Upper lobe of left lung (tissue), 6 donors: ENCODE measurements at regions not wholly inside any gene's neighbourhood (a gene's known extent, or its start where the extent isn't known, plus 50 kb on each side); places are given as distances from the start of the nearest gene placed in this dataset.

ENCODE experiments used
- ATAC-seq, 2 donors: fragments of 200-7000 bp; cut with Tn5 transposase; one replicate each; pipeline ENCODE4 v1.9.1; 2022; ENCODE audit warnings: mild to moderate bottlenecking in 2 of 2, moderate library complexity in 2 of 2; ENCODE audit not compliant: low FRiP score in 2 of 2
- DNase-seq, 2 donors: peaks; one replicate each; pipeline ENCODE4 v3.0.0-alpha.2; 2019 to 2020
- H3K27ac ChIP-seq, 4 donors: fragments of 200-600 bp; sonication (generic); one replicate each; pipeline ENCODE4 v1.5.1; 2016 to 2019
- H3K27me3 ChIP-seq, 4 donors: fragments of 200-600 bp; sonication (generic); one replicate each; pipeline ENCODE4 v1.5.1; 2017 to 2019
- H3K36me3 ChIP-seq, 4 donors: fragments of 200-600 bp; sonication (generic); one replicate each; pipeline ENCODE4 v1.5.1; 2016 to 2019
- H3K4me1 ChIP-seq, 4 donors: fragments of 200-600 bp; sonication (generic); one replicate each; pipeline ENCODE4 v1.5.1; 2018 to 2019
- H3K4me3 ChIP-seq, 4 donors: fragments of 200-600 bp; sonication (generic); one replicate each; pipeline ENCODE4 v1.5.1; 2017 to 2019; ENCODE audit warnings: mild to moderate bottlenecking in 2 of 4, moderate library complexity in 1 of 4
- H3K9me3 ChIP-seq, 4 donors: fragments of 200-600 bp; sonication (generic); one replicate each; pipeline ENCODE4 v1.5.1; 2018 to 2019
- CTCF ChIP-seq, 6 experiments: fragments of 450-650 bp in 4 of 6; fragments of 200-600 bp in 2 of 6; sonication (generic) in 2 of 6; IDR thresholded peaks; one replicate each; pipeline ENCODE4 v1.5.1; 2016 to 2019; ENCODE audit warnings: antibody characterized with exemption in 6 of 6
- EP300 ChIP-seq, 4 donors: sonication (generic); formaldehyde crosslinking; IDR thresholded peaks; one replicate each; pipeline ENCODE4 v1.5.1; 2017; ENCODE audit warnings: antibody characterized with exemption in 4 of 4, control low read depth in 2 of 4
- POLR2A ChIP-seq, 4 donors: fragments of 450-650 bp; IDR thresholded peaks; one replicate each; pipeline ENCODE4 v1.5.1; 2016 to 2017; ENCODE audit warnings: antibody characterized with exemption in 4 of 4, mild to moderate bottlenecking in 2 of 4
- POLR2AphosphoS5 ChIP-seq, 2 donors: sonication (generic); formaldehyde crosslinking; IDR thresholded peaks; one replicate each; pipeline ENCODE4 v1.5.1; 2017; ENCODE audit warnings: antibody characterized with exemption in 2 of 2
- WGBS, 2 donors: methylation state at CpG; one replicate each; pipeline ENCODE4 v1.1.5; 2017 to 2018; 5-methylcytosine and 5-hydroxymethylcytosine counted together
- donor health status: DM: no; HTN: no; CAD: no; lungs with moderate emphysema.
- donor health status: DM: no; HTN: yes; CAD: no; lungs with severe emphysema.

DNA sequence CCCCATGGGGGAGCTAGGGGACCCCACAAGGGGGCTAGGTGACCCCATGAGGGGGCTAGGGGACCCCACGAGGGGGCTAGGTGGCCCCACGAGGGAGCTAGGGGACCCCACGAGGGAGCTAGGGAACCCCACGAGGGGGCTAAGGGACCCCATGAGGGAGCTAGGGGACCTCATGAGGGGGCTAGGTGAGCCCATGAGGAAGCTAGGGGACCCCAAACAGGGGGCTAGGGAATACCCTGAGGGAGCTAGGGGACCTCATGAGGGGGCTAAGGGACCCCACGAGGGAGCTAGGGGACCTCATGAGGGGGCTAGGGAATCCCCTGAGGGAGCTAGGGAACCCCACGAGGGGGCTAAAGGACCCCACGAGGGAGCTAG is 50.5 kb upstream of the DMRTB1 start:
- Histone ChIP-seq H3K27ac (no peak overlapping the region), H3K9me3 (no peaks in the 10 kb centered on the region), H3K27me3 (no peaks in the 10 kb centered on the region), H3K36me3 (no peaks in the 10 kb centered on the region), H3K4me3 (no peak overlapping the region), H3K4me1 (peaks cover 0 to 14% (median 3%) of the 10 kb centered on the region in 4 donors)
- WGBS, 2 donors: 76 to 82% methylated on average over 3 to 7 of the region's 7 CpGs
- DNase-seq: no peak
- TF ChIP-seq CTCF (IDR thresholded peaks at IDR 0.05) (no peak), EP300 (IDR thresholded peaks at IDR 0.05) (no peak), POLR2A (IDR thresholded peaks at IDR 0.05) (no peak), POLR2AphosphoS5 (IDR thresholded peaks at IDR 0.05) (no peak)
- ATAC-seq: no peak

- Histone ChIP-seq H3K27me3 (no peaks in the 10 kb centered on the region), H3K27ac (no peak overlapping the region), H3K36me3 (no peaks in the 10 kb centered on the region), H3K4me1 (peaks cover 0 to 14% (median 3%) of the 10 kb centered on the region in 4 donors), H3K9me3 (no peaks in the 10 kb centered on the region), H3K4me3 (no peak overlapping the region)
- ATAC-seq (no peak), DNase-seq (no peak)
- TF ChIP-seq EP300 (IDR thresholded peaks at IDR 0.05): no peak
- WGBS, 2 donors: 87 to 90% methylated on average over 6 to 7 of the region's 7 CpGs
These were observed 50.0 kb upstream of the DMRTB1 start for GRCh38 chr1:53409233-53409632.
